ENCODE measurements at regions not wholly inside any gene's neighbourhood (a gene's known extent, or its start where the extent isn't known, plus 50 kb on each side); places are given as distances from the start of the nearest gene placed in this dataset.
"Not testable (repeated sequence)": the region's sequence is repeated elsewhere in the genome, so short reads cannot be mapped to it uniquely, and the experiment has no call there.

DNA sequence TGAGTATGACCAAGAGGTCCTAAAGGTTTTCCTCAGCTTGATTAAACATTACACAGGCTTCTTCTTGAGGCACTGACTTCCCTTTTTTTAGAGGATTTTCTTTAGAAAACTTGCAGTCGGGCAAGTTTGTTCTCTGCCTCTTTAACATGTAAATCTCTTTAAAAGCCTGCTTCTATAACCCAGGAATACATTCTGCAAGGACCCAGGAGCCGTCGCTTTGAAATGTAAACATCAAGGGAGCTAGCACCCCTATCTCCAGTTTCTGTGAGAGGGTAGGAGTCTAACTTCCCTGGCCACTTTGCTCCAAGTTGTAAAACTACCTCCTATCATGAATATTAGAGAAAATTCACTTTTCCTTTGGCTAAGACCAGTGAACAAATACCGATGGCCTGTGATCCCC lies 201.5 kb upstream of the CPHXL start:
- no peak for ATAC-seq

DNA sequence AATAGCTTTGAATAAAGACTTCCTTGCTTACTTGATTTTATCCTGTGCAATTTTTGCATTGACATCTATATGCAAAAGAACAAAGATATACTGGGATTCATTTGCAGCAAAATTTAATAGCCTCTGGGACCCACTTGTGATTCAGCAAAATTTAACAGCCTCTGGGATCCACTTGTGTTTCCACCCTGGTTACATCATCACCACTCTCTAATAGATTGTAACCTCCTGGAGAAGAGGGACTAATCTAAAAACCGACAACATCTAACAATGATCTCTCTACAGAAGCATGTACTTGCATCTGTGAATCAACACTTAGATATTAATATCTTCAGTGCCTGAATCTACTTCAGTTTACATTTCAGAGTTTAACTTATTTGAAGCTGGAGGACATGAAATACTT lies 202.0 kb upstream of the CPHXL start:
- ATAC-seq = no peak

DNA sequence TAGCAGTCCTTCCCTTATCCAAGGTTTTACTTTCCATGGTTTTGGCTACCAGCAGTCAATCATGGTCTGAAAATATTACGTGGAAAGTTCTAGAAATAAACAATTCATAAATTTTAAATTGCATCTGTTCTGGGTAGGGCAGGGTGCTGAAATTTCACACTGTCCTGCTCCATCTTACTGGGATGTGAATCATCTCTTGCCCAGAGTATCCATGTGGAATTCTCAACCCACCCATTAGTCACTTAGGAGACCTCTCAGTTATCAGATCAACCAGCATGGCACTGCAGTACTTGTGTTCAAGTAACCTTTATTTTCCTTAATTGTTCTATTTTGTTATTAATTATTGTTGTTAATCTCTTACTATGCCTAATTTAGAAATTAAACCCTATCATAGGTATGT lies 202.8 kb upstream of the CPHXL start:
- no peak for ATAC-seq

DNA sequence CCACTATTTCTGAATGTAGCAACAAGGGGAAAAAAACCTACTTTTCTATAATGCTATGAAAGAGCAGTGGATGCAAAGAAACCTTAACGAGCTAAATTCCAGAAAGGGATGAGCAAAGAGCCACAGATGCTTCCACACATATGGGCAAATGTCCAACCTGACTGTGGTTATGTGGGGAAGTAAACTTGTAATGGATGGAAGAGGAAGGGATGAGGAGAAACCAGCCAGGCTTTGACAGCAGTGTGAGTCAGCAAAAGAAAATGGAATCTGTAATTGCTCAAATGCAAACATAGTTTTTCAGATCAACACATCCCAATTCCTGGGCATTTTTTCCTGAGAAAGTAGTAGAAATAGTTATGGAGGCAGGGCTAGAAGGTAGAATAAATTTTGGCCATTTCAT lies 204.8 kb upstream of the CPHXL start:
- no peak for ATAC-seq

DNA sequence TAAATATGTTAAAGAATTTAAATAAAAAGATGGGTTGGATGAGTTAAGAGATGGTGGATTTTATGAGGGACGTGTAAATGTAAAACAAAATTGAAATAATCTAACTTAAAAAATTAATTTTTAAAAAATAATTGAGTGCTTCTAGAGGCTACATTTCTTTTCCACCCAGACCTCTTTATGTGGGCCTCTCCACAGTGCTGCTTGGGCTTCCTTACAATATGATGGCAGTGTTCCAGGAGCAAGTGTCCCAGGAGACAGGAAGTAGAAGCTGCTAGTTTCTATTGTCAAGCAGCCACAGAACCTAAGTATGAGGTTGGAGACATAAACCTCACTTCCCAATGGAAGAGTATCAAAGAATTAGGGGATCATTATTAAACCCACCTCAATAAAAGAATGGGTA lies 205.7 kb upstream of the CPHXL start:
- ATAC-seq = no peak

DNA sequence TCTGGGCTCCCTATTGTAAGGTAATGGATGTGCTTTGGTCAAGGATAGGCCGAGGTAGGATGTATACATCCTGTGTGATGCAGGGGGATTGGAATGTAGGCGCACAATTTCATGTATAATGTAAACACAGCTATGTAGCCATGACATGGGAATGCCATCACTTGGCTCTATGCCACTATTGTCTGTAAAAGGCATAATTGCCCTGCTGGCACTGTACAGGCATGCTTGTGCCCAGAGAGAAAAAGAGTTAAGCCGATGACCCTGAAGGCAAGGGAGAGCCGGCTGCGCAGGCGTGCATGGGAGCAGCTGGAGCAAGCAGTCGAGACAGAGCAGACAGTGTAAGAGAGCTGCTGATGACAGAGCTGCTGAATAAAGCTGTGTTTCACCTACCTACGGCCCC lies 212.5 kb upstream of the CPHXL start:
- no peak for ATAC-seq

DNA sequence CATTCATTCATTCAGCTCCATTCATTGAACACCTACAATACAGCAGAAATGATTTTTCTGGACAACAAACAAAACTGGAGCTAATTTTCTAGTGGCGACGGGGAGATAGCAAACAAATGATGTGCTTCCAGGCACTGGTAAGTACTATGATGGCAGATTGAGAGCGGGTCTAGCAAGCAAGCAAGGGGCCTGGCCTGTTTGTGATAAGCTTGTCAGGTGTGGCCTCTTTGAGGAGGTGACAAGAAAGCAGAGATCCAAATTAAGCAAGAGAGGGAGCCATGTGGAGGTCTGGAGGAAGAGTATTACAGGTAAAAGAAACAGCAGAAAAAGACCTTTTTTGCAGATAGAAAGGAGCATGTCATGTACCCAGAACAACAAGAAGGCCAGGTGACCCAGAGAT lies 216.1 kb upstream of the CPHXL start:
- ATAC-seq = no peak

DNA sequence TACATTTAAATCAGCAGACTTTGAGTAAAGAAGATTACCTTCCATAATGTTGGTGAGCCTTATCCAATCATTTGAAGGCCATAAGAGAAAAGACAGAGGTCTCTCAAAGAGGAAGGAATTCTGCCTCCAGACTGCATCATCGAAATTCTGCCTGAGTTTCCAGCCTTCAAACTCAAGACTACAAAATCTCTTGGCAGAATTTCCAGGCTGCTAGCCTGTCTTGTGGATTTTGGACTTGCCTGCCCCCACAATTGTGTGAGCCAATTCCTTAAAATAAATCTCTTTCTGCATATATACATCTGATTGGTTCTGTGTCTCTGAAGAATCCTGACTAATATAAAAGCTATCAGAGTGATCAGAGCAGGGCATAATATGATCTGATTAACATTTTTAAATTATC lies 216.6 kb upstream of the CPHXL start:
- ATAC-seq = no peak

DNA sequence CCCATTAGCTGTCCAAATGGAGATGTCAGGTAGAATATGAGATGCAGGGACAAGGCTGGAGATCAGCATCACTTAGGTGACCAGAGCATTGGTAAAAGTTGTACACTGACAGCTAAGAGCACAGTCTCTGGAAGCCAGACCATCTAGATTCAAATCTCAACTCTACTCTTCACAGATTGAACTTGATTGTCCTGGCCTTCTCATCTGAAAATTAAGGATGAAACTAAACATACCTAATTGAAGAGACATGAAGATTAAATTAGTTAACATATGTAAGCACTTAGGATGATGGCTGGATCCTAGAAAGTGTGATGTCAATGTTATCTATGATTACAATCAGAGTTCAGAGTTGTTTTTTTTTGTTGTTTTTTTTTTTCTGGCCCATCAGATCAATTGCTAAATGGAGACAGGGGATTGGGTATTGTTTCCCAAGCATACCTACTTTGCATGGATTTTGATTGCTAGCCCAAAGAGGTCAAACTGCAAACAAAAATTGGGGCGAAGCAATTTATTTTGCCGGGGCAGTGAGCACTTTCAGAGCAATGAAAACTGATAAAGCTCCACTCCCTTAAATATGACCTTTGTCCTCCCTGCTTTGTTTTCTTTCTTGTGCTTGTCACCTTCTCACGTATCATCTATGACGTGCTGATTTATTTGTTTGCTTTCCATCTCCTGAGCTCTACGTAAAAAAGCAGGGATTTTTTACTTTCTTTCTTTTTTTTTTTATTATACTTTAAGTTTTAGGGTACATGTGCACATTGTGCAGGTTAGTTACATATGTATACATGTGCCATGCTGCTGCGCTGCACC lies 217.6 kb upstream of the CPHXL start:
- no peak for ATAC-seq

DNA sequence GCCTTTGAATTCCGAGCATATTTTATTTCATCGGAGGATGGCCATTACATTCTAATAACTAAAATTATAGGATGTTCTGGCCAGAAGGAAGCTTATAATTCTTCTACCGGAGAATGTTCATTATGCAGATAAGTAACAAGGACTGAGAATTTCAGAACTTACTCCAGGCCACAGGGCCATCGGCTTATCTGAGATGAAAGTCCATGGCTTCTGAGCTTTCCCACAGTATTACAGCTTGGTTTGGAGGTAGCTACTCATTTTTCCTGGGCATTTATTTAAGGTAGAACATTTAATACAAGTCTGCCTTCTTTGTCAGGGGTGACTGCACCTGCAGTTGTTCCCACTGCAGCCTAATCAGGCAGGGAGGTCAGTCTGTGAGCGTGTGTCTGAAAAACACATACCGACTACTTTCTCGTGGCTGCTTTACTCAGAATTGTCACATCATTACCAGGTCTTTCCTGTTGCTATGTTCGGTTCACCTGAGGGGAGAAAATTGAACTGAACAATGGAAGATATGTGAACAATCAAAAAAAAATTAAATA lies 219.7 kb upstream of the CPHXL start:
- no peak for ATAC-seq

DNA sequence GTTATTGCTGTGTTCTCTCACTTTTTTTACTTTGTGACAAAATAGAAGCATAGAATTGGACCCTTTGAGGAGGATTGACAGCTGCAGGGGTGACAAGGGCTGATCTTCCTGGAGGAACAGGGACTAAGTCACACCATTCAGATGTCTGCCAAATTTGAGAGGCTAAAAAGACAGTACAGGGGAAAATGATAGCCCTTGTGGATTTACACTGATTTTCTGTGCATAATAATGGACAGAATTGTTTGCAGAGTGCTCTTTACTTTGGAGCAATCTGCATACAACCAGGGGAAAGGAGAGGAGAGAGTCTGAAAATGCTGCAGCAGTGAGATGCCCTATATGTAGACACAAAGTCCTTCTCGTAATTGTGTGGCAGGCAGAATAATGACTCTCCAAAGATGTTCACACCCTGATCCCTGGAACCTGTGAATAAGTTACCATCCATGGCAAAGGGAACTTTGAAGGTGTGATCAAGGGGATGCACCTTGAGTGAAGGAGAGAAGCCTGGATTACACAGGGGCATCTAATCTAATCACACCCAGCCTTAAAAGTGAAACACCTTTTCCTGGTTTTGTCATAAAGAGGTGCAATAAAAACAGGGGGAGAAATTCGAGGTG lies 221.4 kb upstream of the CPHXL start:
- no peak for ATAC-seq

DNA sequence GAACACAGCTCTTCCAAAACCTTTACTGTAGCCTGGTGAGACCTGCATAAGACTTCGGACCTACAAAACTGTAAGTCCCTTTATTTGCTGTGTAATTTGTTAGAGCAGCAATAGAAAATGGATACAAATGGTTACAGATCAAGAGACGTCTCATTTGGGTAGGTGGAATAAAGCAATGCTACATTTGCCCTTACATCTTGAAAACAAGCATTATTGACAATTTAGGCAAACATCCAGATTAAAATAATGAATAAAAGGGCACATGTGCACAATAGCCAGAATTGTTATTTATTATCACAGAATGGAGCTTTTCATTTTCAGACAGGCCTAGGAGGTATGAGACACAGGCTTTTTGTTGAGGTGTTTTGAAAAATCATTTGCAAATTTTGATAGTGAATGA lies 222.2 kb upstream of the CPHXL start:
- ATAC-seq = no peak

DNA sequence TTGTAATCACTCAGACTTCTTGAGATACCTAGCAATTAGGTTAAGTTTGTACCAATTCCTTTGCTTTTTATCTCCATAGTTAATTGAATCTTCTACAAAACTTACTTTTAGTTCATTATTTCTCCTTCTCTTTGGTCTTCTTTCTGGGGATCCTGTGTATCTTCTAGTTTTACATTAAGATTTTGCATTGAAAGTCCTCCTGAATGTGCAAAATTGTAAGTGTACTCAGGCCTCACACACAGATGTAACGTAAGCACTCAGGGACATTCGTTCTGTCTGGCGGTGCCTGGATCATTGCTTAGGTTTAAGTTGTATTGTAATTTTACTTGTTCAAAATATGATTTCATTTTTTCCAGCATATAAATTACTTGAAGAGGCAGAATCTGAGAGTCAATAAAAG lies 222.6 kb upstream of the CPHXL start:
- ATAC-seq = no peak

DNA sequence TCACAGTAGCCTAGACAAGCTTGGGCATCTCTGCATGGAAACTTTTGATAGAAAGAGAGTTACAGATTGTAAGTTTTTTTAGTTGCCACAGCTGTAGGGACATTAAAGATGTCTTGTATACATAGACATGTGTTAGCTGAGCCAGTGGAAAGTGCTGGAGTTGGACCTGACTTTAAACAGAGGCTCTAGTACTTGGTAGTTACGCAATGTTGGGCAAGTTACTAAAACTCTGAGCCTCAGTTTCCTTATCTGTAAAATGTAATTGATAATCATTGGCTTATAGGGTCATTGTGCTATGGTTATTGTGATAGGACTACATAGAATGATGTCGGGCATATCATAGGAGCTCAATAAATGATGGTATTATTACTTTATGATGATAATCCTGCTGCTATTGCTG lies 225.8 kb upstream of the CPHXL start:
- ATAC-seq = no peak

DNA sequence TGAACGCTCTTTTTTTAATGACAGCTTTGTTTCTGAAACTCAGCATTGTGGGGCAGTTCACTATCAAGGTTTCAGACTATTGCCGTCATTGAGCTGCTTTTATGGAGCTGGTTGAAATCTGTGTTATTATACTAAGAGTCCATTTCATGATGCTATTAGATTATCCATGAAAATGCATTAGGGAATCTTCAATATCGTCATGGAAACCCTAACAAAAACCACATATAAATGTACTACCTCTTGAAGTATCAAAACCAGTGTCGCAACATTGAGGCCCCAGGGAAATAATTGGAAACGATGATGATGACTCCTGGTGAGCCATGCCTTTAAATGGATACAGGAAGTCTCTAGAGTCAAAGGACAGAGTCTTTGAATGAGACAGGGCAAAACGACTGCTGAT lies 231.6 kb upstream of the CPHXL start:
- ATAC-seq = no peak

DNA sequence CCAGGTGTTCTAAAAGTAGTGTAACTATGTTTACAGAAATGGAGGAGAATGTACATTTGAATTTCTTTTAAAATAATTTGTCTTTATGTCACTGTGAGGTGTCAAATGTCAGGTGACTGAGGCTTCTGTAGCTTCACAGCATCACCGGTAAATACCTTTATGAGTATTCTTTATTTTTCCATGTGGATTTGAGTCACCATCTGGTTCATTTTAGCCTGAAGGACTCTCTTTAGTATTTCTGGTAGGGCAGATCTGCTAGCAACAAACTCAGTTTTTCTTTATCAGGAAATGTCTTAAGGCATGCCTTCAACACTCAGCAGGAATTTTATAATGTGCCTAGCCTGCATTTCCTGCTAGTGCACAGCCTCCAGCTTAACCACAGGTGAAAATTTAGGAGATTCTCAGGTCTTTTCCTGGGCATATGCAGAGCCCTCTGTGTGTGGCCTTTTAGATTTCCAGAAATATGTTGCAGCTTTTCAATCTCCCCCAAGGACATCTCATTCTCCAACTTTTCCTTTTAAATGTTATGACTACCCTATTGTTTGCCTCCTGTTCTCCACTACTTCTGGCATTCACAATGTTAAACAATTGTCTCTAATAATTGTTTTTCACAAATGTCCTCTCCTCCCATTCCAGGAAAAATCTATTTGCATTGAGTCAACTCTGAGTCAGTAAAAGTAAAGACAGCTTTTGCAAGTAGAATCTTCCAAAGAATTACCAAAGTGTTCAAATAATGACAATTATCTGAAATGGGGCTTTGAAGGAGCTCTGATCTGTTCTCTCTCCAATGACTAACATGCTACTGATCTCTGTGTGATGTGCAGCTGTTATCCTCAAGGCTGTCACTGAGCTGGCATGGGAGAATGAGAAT lies 239.4 kb upstream of the CPHXL start:
- ATAC-seq = no peak

DNA sequence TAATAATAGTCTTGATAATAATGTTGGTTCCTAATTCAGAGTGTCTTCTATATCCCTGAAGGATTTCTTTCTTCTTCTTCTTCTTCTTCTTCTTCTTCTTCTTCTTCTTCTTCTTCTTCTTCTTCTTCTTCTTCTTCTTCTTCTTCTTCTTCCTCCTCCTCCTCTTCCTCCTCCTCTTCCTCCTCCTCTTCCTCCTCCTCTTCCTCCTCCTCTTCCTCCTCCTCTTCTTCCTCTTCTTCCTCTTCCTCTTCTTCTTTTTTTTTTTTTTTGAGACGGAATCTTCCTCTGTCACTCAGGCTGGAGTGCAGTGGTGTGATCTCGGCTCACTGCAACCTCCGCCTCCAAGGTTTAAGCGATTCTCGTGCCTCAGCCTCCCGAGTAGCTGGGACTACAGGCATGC lies 242.8 kb upstream of the CPHXL start:
- ATAC-seq = not testable (repeated sequence)

DNA sequence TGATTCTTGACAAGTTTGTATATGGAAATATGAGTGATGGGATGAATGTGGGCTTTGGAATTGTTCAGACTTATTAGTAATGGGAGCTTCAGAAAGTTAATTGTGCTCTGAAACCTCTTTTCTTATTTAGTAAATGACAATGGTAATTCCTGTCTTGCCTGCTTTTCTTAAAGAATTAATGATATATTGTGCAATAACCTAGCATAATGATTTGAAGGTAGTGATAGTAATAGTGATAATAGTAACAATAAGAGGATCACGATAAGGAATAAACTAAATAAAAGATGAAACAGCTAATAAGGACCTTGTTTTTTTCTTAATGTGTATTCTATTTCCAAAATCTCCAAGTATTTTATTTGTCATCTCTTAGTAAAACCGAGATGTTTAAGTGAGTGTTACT lies 245.0 kb upstream of the CPHXL start:
- ATAC-seq = no peak

DNA sequence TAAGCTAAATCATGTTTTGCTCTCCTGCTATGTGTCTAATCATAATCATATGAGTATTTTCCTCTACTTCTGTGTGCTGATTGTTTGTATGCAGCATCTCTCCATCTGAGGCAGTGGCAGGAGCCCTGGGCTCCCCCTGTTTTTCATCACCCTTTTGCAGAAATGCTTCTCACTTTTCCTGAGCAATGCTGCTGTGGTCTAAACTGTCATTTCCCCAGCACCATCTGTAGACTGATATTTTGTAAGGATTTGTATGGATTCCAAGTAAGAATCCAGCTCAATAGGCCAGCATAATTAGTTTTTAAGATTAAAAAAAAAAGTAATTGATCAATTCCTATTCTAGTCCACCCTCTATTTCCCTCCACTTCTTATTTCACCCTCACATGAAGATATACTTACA lies 257.0 kb upstream of the CPHXL start:
- no peak for ATAC-seq

DNA sequence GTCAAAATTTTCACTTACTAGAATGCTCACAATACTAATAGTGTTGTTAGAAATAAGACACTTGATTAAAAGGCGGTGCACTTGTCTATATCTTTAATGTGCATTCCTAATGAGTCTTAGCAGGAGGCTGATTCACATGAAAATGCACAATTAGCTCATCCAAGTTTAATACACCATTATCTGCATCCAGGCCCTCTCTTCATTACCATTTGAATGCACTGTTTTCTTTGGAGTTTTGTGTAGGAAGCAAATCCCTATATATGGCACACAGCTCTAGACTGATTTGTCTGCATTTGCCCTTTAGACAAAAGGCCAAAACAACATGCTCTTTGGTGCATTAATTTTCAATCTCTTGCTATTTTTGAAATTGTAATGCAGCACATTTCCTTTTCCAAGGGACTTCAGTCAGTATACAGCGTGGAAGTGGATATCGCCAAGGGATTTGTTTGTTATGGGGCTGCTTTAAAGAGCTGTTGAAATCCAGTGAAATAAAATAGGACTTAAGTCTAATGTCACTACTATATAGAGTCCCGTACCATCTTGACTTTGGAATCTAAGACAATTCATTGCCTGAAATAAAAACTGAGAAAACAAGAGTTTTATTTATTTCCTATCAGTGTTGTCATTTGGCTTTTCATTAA lies 257.6 kb upstream of the CPHXL start:
- ATAC-seq = no peak

DNA sequence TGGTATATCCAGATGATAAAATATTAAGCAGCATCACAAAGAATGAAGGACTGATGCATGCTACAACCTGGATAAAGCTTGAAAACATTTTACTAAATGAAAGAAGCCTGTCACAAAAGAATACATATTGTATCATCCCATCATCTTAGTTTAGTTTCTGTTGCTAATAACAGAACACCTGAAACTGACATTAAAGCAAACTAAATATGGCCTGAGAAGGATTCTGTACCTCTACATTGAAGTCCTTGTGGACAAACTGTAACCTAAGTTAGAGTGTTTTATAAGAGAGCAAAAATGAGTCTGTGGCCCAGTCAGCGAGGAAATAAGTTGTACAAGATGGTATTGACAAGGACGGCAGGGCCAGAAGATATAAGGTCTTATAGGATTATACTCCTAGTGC lies 261.0 kb upstream of the CPHXL start:
- no peak for ATAC-seq

DNA sequence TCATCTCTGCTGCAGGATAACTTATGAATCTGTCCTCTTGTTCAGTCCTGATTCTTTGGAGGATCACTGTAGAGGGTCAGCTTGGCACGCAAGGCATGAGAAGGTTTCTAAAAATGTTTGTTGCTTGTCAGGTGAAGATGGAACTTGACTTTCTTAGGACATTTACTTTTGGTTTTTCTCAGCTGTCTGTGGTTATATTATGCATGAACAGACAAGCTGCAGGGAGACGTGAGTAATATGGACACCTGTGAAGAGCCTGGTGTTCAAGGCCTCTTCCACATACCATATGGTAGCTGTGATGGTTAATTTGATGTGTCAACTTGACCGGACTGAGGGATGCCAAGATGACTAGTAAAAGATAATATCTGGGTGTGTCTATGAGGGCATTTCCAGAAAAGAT lies 270.2 kb upstream of the CPHXL start:
- ATAC-seq = no peak

DNA sequence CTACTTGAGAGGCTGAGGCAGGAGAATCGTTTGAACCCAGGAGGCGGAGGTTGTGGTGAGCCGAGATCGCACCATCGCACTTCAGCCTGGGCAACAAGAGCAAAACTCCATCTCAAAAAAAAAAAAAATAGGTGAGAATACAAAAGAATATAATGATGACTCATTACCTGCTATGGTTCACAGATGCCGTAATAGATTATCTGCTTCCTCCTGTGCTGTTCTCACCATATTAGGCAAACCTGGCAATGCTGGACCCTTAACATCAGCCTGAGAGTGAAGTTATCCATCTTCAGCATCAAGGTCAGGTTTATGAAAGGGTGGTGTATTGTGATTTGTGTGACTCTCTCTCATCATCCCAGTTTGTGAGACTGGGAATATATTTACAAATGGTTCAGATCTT lies 271.3 kb upstream of the CPHXL start:
- ATAC-seq = no peak
